Inferior parietal cortex (tissue), 1 donor: ENCODE measurements at regions not wholly inside any gene's neighbourhood (a gene's known extent, or its start where the extent isn't known, plus 50 kb on each side); places are given as distances from the start of the nearest gene placed in this dataset.
A peak's percentile ranks its signal among the peaks of the same experiment; 100 is the strongest.
"Not testable (repeated sequence)": the region's sequence is repeated elsewhere in the genome, so short reads cannot be mapped to it uniquely, and the experiment has no call there.

Experiments
- DNase-seq: peaks from one replicate; pipeline ENCODE4 v3.0.0-alpha.2; 2016; ENCODE audit errors: extremely low spot score

- no peak for DNase-seq
Observed at GRCh38 chr4:65265526-65265925, 404.8 kb downstream of the EPHA5 start.

- no peak for DNase-seq
Observed at GRCh38 chr4:65259296-65259695, 411.0 kb downstream of the EPHA5 start.

GRCh38 chr4:65250916-65251315 is 419.4 kb downstream of the EPHA5 start:
- no peak for DNase-seq

- DNase-seq, result peak; percentile 24
Observed at GRCh38 chr4:65249111-65249510, 421.2 kb downstream of the EPHA5 start.

- no peak for DNase-seq
Observed at GRCh38 chr4:65242156-65242846, 428.0 kb downstream of the EPHA5 start.

GRCh38 chr4:65241257-65241997 is 428.9 kb downstream of the EPHA5 start:
- DNase-seq, result no peak

- no peak for DNase-seq
Observed at GRCh38 chr4:65234061-65234460, 436.2 kb downstream of the EPHA5 start.

GRCh38 chr4:65227628-65228027 is 442.7 kb downstream of the EPHA5 start:
- no peak for DNase-seq

GRCh38 chr4:65223601-65224000 is 446.7 kb downstream of the EPHA5 start:
- DNase-seq, result no peak

GRCh38 chr4:65223074-65223473 is 447.2 kb downstream of the EPHA5 start:
- DNase-seq, result not testable (repeated sequence)

- no peak for DNase-seq
Observed at GRCh38 chr4:65217179-65217578, 453.1 kb downstream of the EPHA5 start.

- no peak for DNase-seq
Observed at GRCh38 chr4:65202853-65203236, 467.4 kb downstream of the EPHA5 start.

- peak; percentile 39 for DNase-seq
Observed at GRCh38 chr4:65202165-65202852, 468.0 kb downstream of the EPHA5 start.

GRCh38 chr4:65195666-65196065 is 474.6 kb downstream of the EPHA5 start:
- no peak for DNase-seq

GRCh38 chr4:65195002-65195401 is 475.3 kb downstream of the EPHA5 start:
- DNase-seq, result no peak

GRCh38 chr4:65193985-65194384 is 476.3 kb downstream of the EPHA5 start:
- DNase-seq, result no peak

GRCh38 chr4:65190780-65191179 is 479.5 kb downstream of the EPHA5 start:
- no peak for DNase-seq

GRCh38 chr4:65175585-65175984 is 494.7 kb downstream of the EPHA5 start:
- no peak for DNase-seq

GRCh38 chr4:65170768-65171514 is 499.3 kb downstream of the EPHA5 start:
- DNase-seq, result no peak

- DNase-seq, result no peak
Observed at GRCh38 chr4:65167719-65168118, 502.6 kb downstream of the EPHA5 start.

GRCh38 chr4:65152205-65152604 is 518.1 kb downstream of the EPHA5 start:
- no peak for DNase-seq

- DNase-seq, result no peak
Observed at GRCh38 chr4:65139998-65140397, 530.3 kb downstream of the EPHA5 start.
